GM21529 (cell line): ENCODE measurements at regions not wholly inside any gene's neighbourhood (a gene's known extent, or its start where the extent isn't known, plus 50 kb on each side); places are given as distances from the start of the nearest gene placed in this dataset.

ENCODE experiments used
- ATAC-seq: cut with Tn5 transposase; IDR thresholded peaks from one replicate; pipeline ENCODE4 v1.9.1; 2021; ENCODE audit not compliant: unreplicated experiment

GRCh38 chr2:216320852-216321251, 51.4 kb downstream of the MARCHF4 start:
- ATAC-seq, result no peak

DNA sequence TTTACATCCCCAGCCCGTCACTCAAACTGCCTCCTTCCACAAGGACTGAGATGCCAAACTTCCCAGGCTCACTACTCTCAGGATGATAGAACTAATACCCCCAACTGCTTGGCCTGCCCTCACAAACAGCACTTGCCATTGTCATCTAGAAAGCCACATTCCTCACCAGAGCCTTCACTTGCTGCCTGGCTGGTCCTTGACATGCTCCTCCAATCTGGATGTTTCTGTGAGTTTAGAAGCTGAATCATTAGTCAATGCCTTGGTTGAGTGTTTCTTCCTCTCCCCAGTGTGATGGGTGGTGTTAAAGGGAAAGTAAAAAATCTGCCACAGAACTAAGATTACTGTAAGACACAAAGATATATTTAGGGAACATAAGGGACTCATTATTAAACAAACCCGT, 52.5 kb downstream of the MARCHF4 start:
- no peak for ATAC-seq

GRCh38 chr2:216318521-216318874, 53.8 kb downstream of the MARCHF4 start:
- ATAC-seq, result no peak

- ATAC-seq, result no peak
Measured at GRCh38 chr2:216317831-216318520, 54.3 kb downstream of the MARCHF4 start.

DNA sequence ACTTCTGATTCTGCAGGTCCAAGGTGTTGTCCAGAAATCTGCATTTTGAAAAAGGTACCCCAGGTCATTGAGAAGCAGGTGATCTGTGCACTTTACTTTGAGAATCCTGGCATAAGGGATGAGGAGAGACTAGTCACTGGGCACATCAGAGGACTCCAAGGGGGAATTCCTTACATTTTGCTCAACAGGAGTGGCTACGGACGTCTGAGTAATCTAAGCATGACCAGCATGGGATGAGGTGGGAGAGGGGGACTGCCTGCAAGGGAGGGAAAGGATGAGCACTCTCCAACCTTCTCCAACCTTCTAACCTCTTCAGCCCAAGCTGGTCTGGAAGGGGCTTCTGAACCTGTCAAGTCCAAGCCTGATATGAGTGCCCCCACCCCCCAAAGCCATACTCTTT, 55.5 kb downstream of the MARCHF4 start:
- ATAC-seq, result no peak

DNA sequence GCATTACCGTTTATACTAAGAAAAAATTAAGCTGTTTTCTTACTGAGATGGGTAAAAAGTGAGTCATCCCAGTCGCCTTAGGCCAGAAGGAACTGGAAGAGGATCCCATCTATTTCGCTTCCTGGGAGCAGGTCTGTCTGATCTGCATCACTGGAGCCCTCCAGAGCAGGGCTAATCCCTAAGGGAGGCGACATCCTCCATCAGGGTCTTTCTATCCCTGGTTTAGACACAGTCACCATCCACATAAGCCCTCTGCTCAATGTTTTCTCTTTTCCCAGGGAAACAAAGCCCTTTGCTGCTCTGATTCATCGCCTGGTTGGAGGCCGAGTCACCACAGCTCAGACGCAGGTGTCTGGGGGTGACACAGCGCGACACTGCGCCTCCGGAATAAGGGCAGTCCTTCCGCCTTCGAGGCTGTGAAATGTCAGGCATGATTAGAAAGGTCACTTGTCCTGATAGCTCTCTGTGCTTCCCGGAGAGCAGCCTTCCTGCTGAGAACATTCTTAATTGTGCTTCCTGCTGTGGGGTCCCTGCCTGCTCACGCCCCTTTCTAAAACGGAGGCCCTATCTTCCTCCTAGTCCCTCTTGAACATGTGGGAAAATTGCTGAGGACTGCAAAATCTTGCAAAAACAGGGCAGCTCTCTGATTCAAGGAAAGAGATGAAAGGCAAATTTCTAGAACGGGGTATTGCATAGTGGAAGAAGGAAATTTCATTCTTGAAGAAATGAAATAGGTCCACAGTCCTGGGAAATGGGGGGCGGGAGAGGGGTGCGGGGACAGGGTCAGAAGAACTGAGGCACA, 56.3 kb downstream of the MARCHF4 start:
- no peak for ATAC-seq

GRCh38 chr2:216312441-216312840, 59.8 kb downstream of the MARCHF4 start:
- no peak for ATAC-seq

DNA sequence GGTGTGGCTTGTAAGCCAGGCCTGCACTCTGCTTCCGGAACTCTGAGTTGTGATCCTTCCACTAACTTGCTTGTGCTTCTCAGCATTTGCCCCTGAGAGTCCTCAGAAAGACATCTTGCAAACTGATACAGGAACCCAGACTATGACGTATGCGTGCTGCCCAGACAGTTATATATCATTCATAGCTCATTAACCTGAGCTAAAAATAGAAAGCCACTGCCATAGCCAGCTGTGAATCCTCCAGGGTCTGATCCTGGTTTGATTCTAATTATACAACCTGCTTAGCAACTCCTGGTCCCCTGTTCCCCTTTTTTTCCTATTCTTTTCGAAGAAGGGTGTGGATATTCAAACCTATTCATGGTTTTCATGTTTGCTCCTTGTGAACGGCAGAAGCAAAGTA, 63.7 kb downstream of the MARCHF4 start:
- no peak for ATAC-seq

GRCh38 chr2:216307496-216307895, 64.8 kb downstream of the MARCHF4 start:
- no peak for ATAC-seq

DNA sequence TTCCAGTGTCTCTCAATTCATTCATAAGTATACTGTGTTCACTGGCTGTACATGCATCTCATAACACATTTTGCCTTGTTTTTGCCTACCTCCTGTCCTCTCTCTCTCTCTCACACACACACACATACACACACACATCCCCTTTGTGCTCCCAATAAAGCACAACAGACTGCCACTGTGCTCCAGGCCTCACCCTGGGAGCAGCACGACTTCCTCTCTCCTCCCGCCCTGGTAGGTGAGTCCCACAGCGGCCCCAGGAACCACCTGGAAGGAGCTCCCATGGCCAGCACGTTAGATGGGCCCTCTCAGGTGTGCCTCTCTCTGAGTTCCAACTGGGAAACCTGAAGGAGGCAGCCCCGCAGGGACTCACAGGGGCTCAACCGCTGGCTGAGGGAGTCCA, 65.4 kb downstream of the MARCHF4 start:
- no peak for ATAC-seq

DNA sequence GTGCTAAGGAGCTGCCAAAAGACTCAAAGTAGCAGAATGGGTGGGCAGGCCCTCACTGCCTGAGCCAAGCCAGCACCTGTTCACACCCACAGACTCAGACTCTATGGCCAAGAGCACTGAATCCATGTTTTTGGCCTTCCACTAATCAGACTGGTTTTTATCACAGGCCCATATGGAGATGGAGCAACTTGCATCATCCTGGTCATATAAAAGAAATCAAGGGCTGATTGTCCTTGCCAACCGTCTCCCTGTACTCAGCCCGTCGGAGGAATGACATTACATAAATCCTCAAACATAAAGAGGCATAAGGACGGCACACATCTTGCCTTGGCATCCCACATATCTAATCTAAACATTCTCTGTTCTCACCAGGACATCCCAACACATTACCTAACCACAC, 66.7 kb downstream of the MARCHF4 start:
- no peak for ATAC-seq

GRCh38 chr2:216302981-216303676, 69.2 kb downstream of the MARCHF4 start:
- ATAC-seq, result no peak

GRCh38 chr2:216300906-216301305, 71.4 kb downstream of the MARCHF4 start:
- ATAC-seq, result no peak

DNA sequence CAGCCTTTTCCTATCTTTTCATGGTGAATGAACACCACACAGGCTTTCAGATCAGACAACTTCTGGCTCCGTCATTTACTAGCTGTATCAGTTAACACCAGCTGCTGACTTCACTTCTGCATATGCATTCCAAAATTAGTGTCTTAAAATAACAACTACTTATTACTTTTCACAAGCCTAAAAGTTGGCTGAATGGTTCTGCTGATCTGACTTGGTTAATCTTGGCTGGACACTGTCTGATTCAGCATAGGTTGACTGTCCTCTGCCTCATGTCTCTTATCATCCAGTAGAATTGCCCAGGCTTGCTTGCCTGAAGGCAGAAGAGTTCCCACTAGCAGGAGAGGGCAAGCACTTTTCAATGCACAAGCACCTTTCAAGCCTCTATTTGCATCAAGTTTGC, 72.7 kb downstream of the MARCHF4 start:
- no peak for ATAC-seq

GRCh38 chr2:216298719-216299495, 73.4 kb downstream of the MARCHF4 start:
- no peak for ATAC-seq

GRCh38 chr2:216296856-216297255, 75.4 kb downstream of the MARCHF4 start:
- no peak for ATAC-seq

- no peak for ATAC-seq
Measured at GRCh38 chr2:216294305-216294704, 78.0 kb downstream of the MARCHF4 start.

GRCh38 chr2:216293883-216294282, 78.4 kb downstream of the MARCHF4 start:
- no peak for ATAC-seq

DNA sequence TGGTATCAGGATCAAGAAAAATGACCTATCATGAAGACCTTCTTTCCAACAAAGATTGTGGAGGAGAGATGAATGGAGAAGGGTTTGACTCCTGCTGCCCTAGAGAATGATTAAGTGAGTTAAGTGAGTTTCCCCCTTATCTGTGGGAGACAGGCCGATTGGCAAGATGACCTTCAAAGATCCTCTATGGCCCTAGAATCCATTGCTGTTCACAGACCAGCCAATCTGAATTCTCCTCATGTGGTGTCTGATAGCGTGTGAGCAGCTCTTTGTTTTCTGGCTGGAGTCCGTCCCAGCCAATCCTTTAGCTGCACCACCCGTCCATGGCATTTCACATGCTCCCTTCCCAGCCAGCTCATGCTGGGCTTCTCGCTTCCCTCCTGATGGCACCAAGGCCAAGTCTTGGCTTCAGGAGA, 79.4 kb downstream of the MARCHF4 start:
- ATAC-seq, result no peak

GRCh38 chr2:216292475-216292874, 79.8 kb downstream of the MARCHF4 start:
- no peak for ATAC-seq

DNA sequence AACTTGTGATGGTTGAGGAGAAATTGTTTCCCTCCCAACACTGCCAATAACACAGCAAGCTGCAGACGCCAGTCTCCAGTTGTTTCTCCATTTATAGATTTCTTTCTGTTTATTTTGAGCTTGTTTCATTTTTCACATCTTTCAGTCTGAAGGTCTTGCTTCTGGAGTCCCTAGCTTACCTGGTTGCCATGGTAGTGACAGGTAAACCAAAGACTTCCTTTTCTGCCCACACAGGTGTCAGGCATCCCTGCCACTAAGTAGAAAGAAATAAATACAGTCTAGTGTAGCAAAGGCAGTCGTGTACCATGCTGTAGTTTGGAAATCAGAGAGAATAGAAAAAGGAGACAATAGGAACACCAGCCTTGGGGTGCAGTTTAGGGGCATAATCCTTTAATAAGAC, 82.8 kb downstream of the MARCHF4 start:
- ATAC-seq, result no peak
